ENCODE measurements at regions not wholly inside any gene's neighbourhood (a gene's known extent, or its start where the extent isn't known, plus 50 kb on each side); places are given as distances from the start of the nearest gene placed in this dataset.

DNA sequence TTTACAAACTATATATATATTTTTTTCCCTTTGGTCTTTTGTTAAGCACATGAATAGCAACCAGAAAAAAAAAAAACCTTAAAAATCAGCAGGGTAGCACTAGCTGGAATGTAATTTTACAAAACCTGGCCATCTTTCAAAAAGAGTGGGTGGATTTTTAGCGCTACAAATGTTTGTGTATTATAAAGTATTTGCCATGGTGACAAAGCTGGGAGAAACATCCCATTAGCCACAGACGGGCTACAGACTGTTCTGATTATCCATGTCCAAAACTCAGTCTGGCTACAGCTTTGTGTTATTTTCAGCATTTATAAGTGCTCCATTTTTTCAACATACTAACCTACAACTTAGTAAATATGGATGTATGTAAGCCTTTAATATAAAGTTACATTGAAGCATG is 249.5 kb upstream of the TANK start:
- no peak for DNase-seq
- H3K27me3 ChIP-seq, result no peaks in the 10 kb centered on the region
- H3K36me3 ChIP-seq, result no peaks in the 10 kb centered on the region
- H3K27ac ChIP-seq, result no peak overlapping the region
- intact Hi-C loops (cut with DNase I), result no loop called here
- no peak overlapping the region for H3K9ac ChIP-seq (ENCODE audit: low read depth in 2 of 2, low read length in 2 of 2)
- TF ChIP-seq, protein P1, sequence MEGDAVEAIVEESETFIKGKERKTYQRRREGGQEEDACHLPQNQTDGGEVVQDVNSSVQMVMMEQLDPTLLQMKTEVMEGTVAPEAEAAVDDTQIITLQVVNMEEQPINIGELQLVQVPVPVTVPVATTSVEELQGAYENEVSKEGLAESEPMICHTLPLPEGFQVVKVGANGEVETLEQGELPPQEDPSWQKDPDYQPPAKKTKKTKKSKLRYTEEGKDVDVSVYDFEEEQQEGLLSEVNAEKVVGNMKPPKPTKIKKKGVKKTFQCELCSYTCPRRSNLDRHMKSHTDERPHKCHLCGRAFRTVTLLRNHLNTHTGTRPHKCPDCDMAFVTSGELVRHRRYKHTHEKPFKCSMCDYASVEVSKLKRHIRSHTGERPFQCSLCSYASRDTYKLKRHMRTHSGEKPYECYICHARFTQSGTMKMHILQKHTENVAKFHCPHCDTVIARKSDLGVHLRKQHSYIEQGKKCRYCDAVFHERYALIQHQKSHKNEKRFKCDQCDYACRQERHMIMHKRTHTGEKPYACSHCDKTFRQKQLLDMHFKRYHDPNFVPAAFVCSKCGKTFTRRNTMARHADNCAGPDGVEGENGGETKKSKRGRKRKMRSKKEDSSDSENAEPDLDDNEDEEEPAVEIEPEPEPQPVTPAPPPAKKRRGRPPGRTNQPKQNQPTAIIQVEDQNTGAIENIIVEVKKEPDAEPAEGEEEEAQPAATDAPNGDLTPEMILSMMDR (IDR thresholded peaks at IDR 0.05), result no peak
- no peak overlapping the region for H3K4me3 ChIP-seq
- no peaks in the 10 kb centered on the region for H3K4me1 ChIP-seq
- H3K9me3 ChIP-seq, result no peaks in the 10 kb centered on the region

DNA sequence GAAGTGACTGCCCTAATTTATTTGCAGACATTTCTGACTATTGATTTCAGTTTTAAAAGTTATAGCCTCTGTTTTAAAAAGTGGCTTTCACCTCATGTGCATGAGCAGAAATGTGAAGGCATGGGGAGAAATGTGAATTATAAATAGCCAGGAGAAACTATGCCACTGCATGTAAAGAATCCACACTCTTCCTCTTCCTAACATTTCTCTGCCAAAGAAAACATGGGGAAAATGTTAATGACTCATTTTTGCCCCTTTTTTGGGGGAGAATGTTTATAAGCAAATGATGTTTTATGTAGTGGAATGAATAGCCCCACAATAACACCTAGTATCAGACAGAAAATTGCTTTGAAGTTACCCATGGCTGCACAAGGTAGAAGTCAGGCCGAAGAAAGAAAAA is 249.0 kb upstream of the TANK start:
- no peak for DNase-seq
- intact Hi-C loops (cut with DNase I), result no loop called here
- Histone ChIP-seq H3K4me3 (no peak overlapping the region), H3K9ac (ENCODE audit: low read depth in 2 of 2, low read length in 2 of 2) (no peak overlapping the region), H3K9me3 (no peaks in the 10 kb centered on the region), H3K4me1 (no peaks in the 10 kb centered on the region), H3K36me3 (no peaks in the 10 kb centered on the region), H3K27me3 (no peaks in the 10 kb centered on the region), H3K27ac (no peak overlapping the region)
- TF ChIP-seq, protein P1 (IDR thresholded peaks at IDR 0.05), result no peak

DNA sequence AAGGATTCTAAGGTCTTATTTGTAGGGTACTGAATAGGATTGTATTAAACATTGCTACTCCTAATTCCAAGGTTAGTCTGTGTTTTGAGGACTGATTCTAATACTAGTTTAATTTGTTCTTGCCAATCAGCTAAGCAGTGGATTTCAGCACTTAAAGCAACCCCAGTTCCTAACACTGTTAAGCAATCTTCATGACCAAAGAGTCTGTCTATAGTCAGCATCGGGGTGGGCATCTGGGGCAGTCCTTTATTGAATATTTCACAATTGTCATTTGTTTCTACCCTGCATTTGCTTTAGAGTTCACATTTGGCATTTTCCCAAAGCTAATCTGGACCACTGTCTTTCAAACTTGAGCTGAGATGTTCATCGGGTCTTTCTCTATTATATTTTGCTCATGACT is 248.0 kb upstream of the TANK start:
- H3K27me3 ChIP-seq, result no peaks in the 10 kb centered on the region
- no peak overlapping the region for H3K4me3 ChIP-seq
- H3K9ac ChIP-seq (ENCODE audit: low read depth in 2 of 2, low read length in 2 of 2), result no peak overlapping the region
- H3K36me3 ChIP-seq, result no peaks in the 10 kb centered on the region
- DNase-seq, result no peak
- H3K27ac ChIP-seq, result no peak overlapping the region
- H3K4me1 ChIP-seq, result no peaks in the 10 kb centered on the region
- intact Hi-C loops (cut with DNase I), result no loop called here
- no peaks in the 10 kb centered on the region for H3K9me3 ChIP-seq
- TF ChIP-seq, protein P1 (IDR thresholded peaks at IDR 0.05), result no peak

DNA sequence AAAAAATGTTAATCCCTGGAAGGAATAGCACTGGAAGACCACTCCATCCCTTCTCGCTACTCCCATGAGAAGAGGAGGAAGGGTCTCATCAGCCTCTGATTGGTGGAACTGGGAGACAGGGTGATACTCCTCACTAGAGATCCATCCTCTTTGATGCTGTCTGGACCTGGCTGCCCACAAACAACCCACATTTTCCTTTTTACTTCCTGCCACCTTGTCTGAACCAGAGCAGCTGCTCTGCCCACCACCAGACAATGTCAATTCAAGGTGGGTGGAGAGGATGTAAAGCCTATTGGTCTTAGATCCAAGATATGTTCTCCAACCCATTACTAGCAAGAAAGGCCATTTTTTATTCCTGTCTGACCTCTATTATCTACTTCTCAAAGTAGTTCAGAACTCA is 246.9 kb upstream of the TANK start:
- no peak overlapping the region for H3K4me3 ChIP-seq
- TF ChIP-seq, protein P1 (IDR thresholded peaks at IDR 0.05), result no peak
- no peaks in the 10 kb centered on the region for H3K9me3 ChIP-seq
- no peaks in the 10 kb centered on the region for H3K27me3 ChIP-seq
- no peak overlapping the region for H3K9ac ChIP-seq (ENCODE audit: low read depth in 2 of 2, low read length in 2 of 2)
- no peak for DNase-seq
- H3K36me3 ChIP-seq, result no peaks in the 10 kb centered on the region
- H3K4me1 ChIP-seq, result no peaks in the 10 kb centered on the region
- H3K27ac ChIP-seq, result no peak overlapping the region
- intact Hi-C loops (cut with DNase I), result no loop called here

DNA sequence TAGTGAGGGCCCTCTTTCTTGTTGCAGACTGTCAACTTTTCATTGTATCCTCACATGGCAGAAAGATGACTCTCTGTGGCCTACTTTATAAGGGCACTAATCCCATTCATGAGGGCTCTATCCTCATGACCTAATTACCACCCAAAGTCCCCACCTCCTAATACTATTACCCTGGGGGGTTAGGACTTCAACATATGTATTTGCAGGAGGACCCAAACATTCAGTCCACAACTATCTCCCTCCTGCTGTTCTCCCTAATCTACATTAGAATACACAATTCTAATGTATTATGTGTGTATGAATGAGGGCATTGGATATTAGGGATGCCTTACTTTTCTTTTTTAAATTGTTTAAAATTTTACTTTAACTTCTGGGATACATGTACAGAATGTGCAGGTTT is 246.0 kb upstream of the TANK start:
- Histone ChIP-seq H3K36me3 (no peaks in the 10 kb centered on the region), H3K4me1 (no peaks in the 10 kb centered on the region), H3K9ac (ENCODE audit: low read depth in 2 of 2, low read length in 2 of 2) (no peak overlapping the region), H3K27me3 (no peaks in the 10 kb centered on the region), H3K27ac (no peak overlapping the region), H3K4me3 (no peak overlapping the region), H3K9me3 (no peaks in the 10 kb centered on the region)
- intact Hi-C loops (cut with DNase I), result no loop called here
- no peak for DNase-seq
- TF ChIP-seq, protein P1 (IDR thresholded peaks at IDR 0.05), result no peak

DNA sequence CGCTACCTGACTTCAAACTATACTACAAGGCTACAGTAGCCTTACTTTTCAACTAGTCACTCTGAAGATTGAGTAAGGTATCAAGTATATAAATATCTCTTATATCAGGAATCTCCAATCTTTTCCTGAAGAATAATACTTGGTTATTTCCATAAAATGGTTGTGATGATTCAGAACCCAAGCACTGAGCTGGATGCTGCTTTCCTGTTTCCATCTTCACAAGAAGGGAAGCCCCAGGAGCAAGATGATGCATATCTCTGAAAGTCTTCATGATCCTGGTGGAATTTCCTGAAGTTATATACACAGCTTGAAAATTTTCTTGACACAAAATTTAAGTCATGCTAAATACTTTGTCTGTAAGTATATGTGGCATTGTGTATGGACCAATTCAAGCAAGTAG is 243.9 kb upstream of the TANK start:
- Histone ChIP-seq H3K36me3 (no peaks in the 10 kb centered on the region), H3K9ac (ENCODE audit: low read depth in 2 of 2, low read length in 2 of 2) (no peak overlapping the region), H3K27ac (no peak overlapping the region), H3K27me3 (no peaks in the 10 kb centered on the region), H3K9me3 (no peaks in the 10 kb centered on the region), H3K4me1 (no peaks in the 10 kb centered on the region), H3K4me3 (no peak overlapping the region)
- no peak for DNase-seq
- TF ChIP-seq, protein P1 (IDR thresholded peaks at IDR 0.05), result no peak
- intact Hi-C loops (cut with DNase I), result no loop called here
